CMK (cell line): ENCODE measurements at regions not wholly inside any gene's neighbourhood (a gene's known extent, or its start where the extent isn't known, plus 50 kb on each side); places are given as distances from the start of the nearest gene placed in this dataset.
"Not testable (repeated sequence)": the region's sequence is repeated elsewhere in the genome, so short reads cannot be mapped to it uniquely, and the experiment has no call there.

Experiments used
- DNase-seq: peaks from one replicate; pipeline ENCODE4 v3.0.0-alpha.2; 2010; ENCODE audit warnings: low read depth

- no peak for DNase-seq
Observed at GRCh38 chr10:33861016-33861704, 526.7 kb upstream of the NRP1 start.

DNA sequence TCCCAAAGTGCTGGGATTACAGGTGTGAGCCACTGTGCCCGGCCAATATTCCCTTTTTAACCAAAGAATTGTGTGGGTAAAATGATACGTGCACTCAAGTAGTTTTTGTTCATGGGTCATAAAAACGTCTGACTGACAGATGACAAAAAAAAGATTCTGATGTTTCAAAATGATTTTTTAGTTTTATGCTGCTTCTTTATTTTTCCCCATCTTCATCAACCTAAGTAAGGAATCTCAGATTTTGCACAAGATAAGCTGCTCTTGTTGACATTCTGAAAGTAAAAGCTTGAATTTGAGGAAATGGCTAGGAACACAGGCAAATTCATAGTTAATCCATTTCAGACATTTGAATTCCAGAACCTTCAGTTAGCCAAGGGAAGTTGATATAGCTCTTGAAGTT is 526.1 kb upstream of the NRP1 start:
- DNase-seq = no peak

DNA sequence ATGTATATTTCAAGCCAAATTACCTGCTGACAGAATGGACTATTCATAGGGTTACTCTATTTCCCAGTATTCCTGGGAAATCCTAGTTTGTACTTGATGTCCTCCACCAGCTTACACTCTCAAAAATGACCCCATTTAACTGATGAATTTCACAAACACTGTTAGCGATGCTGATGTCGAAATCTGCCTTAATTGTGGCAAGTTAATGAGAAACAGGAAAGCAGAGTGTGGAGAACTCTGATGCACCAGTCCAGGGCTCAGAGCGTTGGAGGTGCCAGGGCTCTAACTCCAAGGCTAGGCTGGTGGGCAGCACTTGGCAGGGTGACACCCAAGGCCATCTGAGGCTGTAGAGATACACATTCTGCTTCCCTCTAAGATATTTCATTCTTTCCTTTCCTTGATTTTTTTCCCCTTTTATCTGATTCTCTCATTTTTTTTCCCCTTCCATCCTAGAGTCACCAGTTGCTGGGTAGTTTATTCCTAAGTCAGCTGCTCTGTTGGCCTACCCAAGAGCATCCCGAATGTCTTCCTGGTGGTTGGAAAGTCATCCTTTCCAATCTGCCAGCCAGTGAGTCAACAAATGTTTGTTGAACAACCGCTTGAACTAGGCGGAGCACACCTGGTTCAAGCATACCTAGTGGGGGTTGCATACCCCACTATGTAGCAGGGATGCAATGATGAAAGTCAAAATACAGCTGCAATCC is 525.0 kb upstream of the NRP1 start:
- DNase-seq = no peak

DNA sequence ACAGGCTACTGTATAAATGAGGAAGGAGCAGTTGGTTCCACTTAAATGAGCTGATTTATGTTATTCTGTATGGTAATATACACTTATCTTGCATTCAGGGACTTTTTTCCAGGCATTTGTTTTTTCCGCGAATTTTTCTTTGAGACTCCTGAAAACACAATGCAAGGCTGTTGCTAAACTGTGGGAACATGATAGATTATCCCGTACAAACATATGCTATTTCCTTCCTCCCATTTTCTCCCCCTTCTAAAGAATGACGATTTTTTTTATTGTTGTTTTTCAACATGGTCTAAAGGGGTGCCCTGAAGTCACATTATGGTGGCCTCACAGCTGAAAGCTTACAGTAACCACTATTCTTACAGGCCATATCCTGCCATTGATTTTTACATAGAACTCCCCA is 523.9 kb upstream of the NRP1 start:
- DNase-seq = no peak

GRCh38 chr10:33853221-33853620 is 518.8 kb upstream of the NRP1 start:
- not testable (repeated sequence) for DNase-seq

DNA sequence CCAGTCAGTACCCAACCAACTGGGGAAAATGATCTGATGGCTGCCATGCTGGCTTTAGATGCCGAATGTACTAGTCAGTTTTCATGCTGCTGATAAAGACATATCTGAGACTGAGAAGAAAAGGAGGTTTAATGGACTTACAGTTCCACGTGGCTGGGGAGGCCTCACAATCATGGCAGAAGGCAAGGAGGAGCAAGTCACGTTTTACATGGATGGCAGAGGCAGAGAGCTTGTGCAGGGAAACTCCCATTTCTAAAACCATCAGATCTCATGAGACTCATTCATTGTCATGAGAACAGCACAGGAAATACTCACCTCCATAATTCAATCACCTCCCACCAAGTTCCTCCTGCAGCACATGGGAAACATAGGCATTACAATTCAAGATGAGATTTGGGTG is 508.9 kb upstream of the NRP1 start:
- DNase-seq = no peak

DNA sequence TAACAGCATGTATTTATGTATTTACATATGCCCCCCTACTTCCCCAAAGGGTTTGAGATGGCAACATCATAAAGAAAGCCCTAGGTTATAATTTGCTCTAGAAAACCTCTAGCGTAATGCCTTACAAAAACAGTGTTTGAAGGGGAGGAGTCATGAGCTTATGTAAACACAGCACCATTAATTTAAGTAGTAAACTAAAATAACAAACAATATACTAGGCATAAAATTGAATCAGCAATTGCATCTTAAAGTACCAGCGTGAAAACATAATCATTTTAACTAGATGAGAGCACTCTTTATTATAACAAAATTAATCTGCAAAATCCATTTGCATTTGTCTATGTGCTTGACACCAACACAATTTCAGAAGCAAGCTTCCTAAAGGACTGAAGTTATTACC is 507.2 kb upstream of the NRP1 start:
- DNase-seq = no peak

- no peak for DNase-seq
Observed at GRCh38 chr10:33838731-33839130, 504.3 kb upstream of the NRP1 start.

- no peak for DNase-seq
Observed at GRCh38 chr10:33837736-33838135, 503.3 kb upstream of the NRP1 start.

DNA sequence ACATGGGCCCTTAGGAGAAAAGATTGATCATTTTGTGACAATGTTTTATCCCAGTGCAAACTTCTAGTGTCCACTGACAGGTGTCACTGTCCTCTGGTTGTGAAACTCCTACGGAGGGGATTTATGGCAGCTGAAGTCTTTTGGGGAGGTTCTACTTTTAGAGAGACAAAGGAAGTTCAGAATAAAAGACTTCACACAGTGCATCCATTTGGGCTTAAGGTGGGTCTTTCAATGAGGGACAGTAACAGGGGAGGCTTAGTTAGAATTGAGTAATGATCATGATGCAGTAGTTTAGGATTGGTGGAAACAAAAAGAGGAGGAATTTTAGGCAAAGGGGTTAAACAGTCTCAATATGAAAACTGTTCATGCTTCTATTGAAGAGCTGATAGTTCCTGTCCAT is 501.1 kb upstream of the NRP1 start:
- DNase-seq = no peak

- no peak for DNase-seq
Observed at GRCh38 chr10:33833566-33833965, 499.1 kb upstream of the NRP1 start.

DNA sequence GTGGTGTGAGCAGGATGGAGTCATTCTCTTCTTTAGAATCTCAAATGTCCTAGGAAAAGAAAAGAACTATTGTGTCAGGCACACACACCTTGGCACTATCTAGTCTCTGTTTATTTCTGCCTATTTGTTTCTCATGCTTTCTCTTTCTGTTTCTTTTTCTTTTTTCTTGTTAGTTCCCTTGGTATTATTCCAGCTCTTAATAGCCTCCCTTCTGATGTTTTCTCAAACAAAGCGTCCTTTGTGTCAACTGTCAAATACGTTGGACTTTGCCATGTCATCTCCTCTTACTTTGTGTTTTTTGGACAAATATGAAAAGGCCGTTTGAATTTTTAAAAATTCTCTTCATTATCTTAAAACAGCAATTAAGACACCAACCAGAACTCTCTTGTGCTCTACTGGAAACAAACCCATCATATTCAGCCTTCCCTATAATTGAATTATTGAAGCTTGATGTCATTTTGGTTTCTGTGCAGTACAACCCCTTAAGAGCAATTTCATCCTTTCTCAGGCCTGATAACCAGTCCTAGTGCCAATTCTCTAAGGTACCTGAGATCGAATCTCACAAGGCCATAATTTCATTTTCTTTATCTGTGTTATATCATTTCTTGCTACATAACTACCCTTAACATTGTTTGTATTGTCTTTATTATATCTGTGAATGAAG is 497.8 kb upstream of the NRP1 start:
- DNase-seq = no peak

- DNase-seq = no peak
Observed at GRCh38 chr10:33831591-33831990, 497.1 kb upstream of the NRP1 start.

GRCh38 chr10:33829899-33830298 is 495.4 kb upstream of the NRP1 start:
- DNase-seq = not testable (repeated sequence)

DNA sequence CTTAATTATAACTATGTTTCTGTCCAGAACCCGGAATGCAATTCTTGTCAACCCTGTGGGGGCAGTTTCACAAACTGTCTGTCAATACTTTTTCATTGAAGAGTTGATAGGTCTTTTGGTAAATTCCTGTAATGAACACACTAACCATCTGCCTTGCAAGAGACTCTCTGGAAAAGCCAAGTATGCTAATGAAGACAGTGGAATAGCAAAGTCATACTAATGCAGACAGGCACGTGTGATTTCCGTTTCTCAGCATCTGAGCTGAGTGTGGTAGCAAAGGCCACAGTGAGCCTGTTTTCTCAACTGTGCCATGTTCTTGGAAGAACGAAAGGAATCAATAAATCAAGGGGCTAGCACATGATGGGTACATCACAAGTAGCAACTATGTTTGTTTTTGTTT is 494.1 kb upstream of the NRP1 start:
- no peak for DNase-seq

DNA sequence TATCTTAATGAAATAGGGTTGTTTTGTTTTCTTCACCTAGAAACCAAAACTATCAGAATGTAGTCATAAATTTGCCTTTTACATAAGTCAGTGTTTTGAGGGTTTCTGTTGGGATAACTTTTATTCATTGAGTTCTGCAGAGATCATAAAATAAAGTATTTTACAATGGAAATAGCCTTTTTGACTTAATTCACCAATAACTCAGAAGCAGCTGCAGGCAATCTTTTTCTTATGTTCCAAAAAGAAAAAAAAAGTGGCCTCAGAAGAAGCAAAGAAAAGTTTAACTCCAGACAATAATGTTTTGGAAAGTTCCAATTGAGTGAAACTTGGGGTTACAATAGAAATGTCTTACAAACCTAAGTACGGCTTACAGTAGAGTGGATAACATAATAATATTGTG is 491.7 kb upstream of the NRP1 start:
- no peak for DNase-seq

DNA sequence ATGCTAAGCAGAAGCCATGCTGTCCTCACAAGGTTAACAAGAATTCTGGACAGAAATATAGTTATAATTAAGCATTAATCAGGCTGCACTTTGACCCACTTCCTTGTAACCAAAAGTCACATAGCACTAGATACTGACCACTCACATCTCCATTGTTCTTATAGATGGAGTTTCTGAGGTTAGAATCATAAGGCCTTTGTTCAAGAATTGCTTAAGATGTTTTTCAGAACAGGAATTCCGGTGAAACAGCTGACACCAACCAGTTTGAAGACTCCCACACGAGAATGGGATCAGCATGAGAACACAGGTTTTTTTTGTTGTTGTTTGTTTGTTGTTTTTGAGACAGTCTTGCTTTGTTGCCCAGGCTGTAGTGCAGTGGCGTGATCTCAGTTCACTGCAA is 488.3 kb upstream of the NRP1 start:
- no peak for DNase-seq

DNA sequence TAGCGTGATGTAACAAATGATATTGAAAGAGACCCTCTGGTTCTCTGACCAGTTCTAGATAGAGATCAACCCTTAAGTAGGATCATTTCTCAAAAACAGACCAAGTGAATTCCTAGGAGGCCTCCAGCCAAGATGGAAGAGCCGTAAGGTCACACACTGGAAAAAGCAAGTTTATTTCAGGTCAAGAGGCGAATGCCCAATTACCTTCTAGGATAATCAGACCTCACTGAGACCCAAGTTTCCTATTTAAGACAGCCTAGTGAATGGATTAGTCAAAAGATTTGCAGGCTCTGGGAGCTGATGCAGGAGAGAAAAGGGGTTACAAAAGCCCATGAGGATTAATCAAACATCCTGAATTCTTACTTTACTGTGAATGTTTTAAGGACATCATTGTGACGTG is 486.1 kb upstream of the NRP1 start:
- no peak for DNase-seq

- DNase-seq = no peak
Observed at GRCh38 chr10:33819206-33819605, 484.7 kb upstream of the NRP1 start.

DNA sequence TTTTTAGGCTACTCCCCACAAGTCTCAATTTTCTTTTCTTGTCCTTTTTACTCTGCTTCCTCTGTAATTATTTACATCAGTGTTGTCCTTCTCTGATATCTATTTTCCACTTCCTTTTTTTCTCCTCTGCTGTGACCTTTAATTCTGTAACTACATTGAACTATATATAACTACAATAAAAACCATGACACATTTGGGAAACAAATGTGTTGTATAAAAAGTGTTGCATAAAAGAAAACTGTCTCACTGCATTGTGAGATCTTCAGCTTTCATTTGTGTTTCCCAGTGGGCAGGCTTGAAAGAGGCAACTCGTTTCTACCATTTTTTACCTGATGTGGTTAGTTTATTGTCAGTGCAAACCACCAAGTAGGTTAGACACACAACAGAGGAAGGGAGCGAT is 483.9 kb upstream of the NRP1 start:
- DNase-seq = no peak

- no peak for DNase-seq
Observed at GRCh38 chr10:33817605-33818004, 483.1 kb upstream of the NRP1 start.

DNA sequence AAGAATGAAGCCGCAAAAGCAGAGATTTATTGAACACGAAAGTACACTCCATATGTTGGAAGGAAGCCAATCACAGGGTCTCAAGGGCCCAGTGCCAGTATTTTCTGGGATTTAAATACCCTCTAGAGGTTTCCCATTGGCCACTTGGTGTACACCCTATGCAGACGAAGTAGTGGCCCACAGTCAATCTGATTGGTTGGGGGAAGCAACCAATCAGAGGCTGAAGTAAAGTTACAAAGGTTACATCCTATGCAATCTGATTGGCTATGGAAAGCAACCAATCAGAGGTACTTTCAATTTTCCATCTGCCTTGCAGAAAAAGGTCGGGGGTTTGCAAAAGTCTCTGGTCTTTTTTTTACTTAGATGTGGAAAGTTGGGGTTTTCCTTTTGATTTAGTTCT is 481.3 kb upstream of the NRP1 start:
- DNase-seq = no peak

DNA sequence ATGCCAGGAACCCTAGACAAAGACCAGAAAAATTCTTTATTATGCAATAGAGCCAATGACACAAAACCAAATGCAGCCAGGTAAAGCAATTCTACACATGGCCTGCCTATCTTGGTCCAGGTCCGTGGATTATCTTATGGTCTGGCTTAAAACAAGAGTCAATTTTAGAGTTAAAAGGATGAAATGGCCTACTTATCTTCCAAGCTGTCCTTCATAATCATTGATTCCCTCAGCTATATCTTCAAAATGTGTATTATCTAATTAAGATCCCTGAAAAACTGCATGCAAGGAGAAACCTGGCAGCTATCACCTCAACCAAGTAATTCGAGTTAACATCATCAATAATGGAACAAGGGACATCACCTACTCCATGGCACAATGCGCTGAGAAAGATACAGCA is 479.4 kb upstream of the NRP1 start:
- DNase-seq = no peak

DNA sequence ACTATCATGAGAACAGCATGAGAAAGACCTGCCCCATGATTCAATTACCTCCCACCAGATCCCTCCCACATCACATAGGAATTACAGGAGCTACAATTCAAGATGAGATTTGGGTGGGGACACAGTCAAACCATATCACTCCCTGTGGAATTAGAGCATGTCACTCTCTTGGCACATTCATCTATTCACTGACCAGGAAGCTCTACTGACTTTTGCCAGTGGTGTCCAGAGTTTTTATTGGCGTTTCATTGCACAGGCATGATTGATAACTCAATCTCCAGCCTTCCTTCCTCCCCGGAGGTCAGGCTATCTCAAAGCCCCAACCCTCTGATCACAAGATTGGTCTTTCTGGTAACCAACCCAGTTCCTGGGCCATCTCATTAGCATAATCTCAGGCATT is 478.9 kb upstream of the NRP1 start:
- no peak for DNase-seq
